HAP-1 (cell line): ENCODE measurements at regions not wholly inside any gene's neighbourhood (a gene's known extent, or its start where the extent isn't known, plus 50 kb on each side); places are given as distances from the start of the nearest gene placed in this dataset.
"Not testable (repeated sequence)": the region's sequence is repeated elsewhere in the genome, so short reads cannot be mapped to it uniquely, and the experiment has no call there.

ENCODE experiments used
- DNase-seq, 2 experiments: peaks; one replicate each; pipeline ENCODE4 v3.0.0-alpha.2; 2016 to 2020; ENCODE audit warnings: low spot score in 2 of 2
- H3K27me3 ChIP-seq: fragments of 250-450 bp; sonication (Bioruptor Pico); 2 replicates; pipeline ENCODE4 v1.5.1; 2020; ENCODE audit warnings: low read depth, mild to moderate bottlenecking, moderate library complexity
- H3K36me3 ChIP-seq: fragments of 250-450 bp; sonication (Bioruptor Pico); replicated peaks from 2 replicates; pipeline ENCODE4 v1.5.1; 2020; ENCODE audit warnings: mild to moderate bottlenecking
- H3K4me1 ChIP-seq: fragments of 250-450 bp; sonication (Bioruptor Pico); 2 replicates; pipeline ENCODE4 v1.5.1; 2020; ENCODE audit warnings: mild to moderate bottlenecking
- H3K4me3 ChIP-seq: fragments of 250-450 bp; sonication (Bioruptor Pico); 2 replicates; pipeline ENCODE4 v1.5.1; 2020; ENCODE audit warnings: mild to moderate bottlenecking, moderate library complexity
- H3K9me3 ChIP-seq: fragments of 250-450 bp; sonication (Bioruptor Pico); 2 replicates; pipeline ENCODE4 v1.5.1; 2020; ENCODE audit warnings: mild to moderate bottlenecking, moderate library complexity
- in situ Hi-C: fragments of 300-500 bp; cut with MboI; formaldehyde crosslinking; loops from 3 replicates; pipeline ENCODE4 v1.14.3; 2020; ENCODE audit warnings: low sequenced_read_pairs, inconsistent platforms, mixed read lengths

GRCh38 chr4:62460329-62460728, 1260.2 kb downstream of the ADGRL3 start:
- H3K4me1 ChIP-seq: no peaks in the 10 kb centered on the region
- H3K36me3 ChIP-seq: no peaks in the 10 kb centered on the region

GRCh38 chr4:62457356-62457755, 1257.2 kb downstream of the ADGRL3 start:
- H3K36me3 ChIP-seq: no peaks in the 10 kb centered on the region
- no peaks in the 10 kb centered on the region for H3K9me3 ChIP-seq
- H3K4me3 ChIP-seq: no peak overlapping the region
- no peaks in the 10 kb centered on the region for H3K27me3 ChIP-seq
- H3K4me1 ChIP-seq: peaks cover 4% of the 10 kb centered on the region; the same call in 1 of the 2 replicates
- no peak for DNase-seq
- in situ Hi-C loops: no loop called here

More at GRCh38 chr4:62460329-62460728, 1260.2 kb downstream of the ADGRL3 start:
- Histone ChIP-seq H3K9me3 (no peaks in the 10 kb centered on the region), H3K4me3 (no peak overlapping the region), H3K27me3 (no peaks in the 10 kb centered on the region)
- DNase-seq: no peak
- in situ Hi-C loops: no loop called here

- Histone ChIP-seq H3K27me3 (no peaks in the 10 kb centered on the region), H3K36me3 (no peaks in the 10 kb centered on the region), H3K4me3 (no peak overlapping the region), H3K9me3 (no peaks in the 10 kb centered on the region), H3K4me1 (peaks cover 4% of the 10 kb centered on the region; the same call in 1 of the 2 replicates)
- in situ Hi-C loops: no loop called here
- DNase-seq: no peak
Measured at GRCh38 chr4:62455871-62456270, 1255.7 kb downstream of the ADGRL3 start.

- Histone ChIP-seq H3K27me3 (no peaks in the 10 kb centered on the region), H3K4me1 (peaks cover 4% of the 10 kb centered on the region; the same call in 1 of the 2 replicates), H3K4me3 (no peak overlapping the region), H3K9me3 (no peaks in the 10 kb centered on the region), H3K36me3 (no peaks in the 10 kb centered on the region)
- no peak for DNase-seq
- in situ Hi-C loops: no loop called here
Measured at GRCh38 chr4:62454535-62454934, 1254.4 kb downstream of the ADGRL3 start.

- no peak for DNase-seq
- in situ Hi-C loops: no loop called here
- Histone ChIP-seq H3K9me3 (no peaks in the 10 kb centered on the region), H3K4me1 (peaks cover 4% of the 10 kb centered on the region; the same call in 1 of the 2 replicates), H3K27me3 (no peaks in the 10 kb centered on the region), H3K4me3 (no peak overlapping the region), H3K36me3 (no peaks in the 10 kb centered on the region)
Measured at GRCh38 chr4:62450740-62451139, 1250.6 kb downstream of the ADGRL3 start.

GRCh38 chr4:62449538-62449937, 1249.4 kb downstream of the ADGRL3 start:
- in situ Hi-C loops: no loop called here
- no peaks in the 10 kb centered on the region for H3K4me1 ChIP-seq
- no peak for DNase-seq

GRCh38 chr4:62448911-62449310, 1248.8 kb downstream of the ADGRL3 start:
- Histone ChIP-seq H3K9me3 (no peaks in the 10 kb centered on the region), H3K4me3 (no peak overlapping the region), H3K4me1 (no peaks in the 10 kb centered on the region), H3K27me3 (no peaks in the 10 kb centered on the region), H3K36me3 (no peaks in the 10 kb centered on the region)
- in situ Hi-C loops: no loop called here
- DNase-seq: no peak

More at GRCh38 chr4:62449538-62449937, 1249.4 kb downstream of the ADGRL3 start:
- no peak overlapping the region for H3K4me3 ChIP-seq
- H3K36me3 ChIP-seq: no peaks in the 10 kb centered on the region
- H3K9me3 ChIP-seq: no peaks in the 10 kb centered on the region
- H3K27me3 ChIP-seq: no peaks in the 10 kb centered on the region

GRCh38 chr4:62439051-62439450, 1238.9 kb downstream of the ADGRL3 start:
- in situ Hi-C loops: no loop called here
- no peak for DNase-seq
- no peaks in the 10 kb centered on the region for H3K4me1 ChIP-seq
- no peaks in the 10 kb centered on the region for H3K27me3 ChIP-seq
- no peaks in the 10 kb centered on the region for H3K9me3 ChIP-seq
- H3K4me3 ChIP-seq: no peak overlapping the region
- H3K36me3 ChIP-seq: no peaks in the 10 kb centered on the region

GRCh38 chr4:62434921-62435320, 1234.8 kb downstream of the ADGRL3 start:
- DNase-seq: no peak
- Histone ChIP-seq H3K9me3 (no peaks in the 10 kb centered on the region), H3K4me3 (no peak overlapping the region), H3K4me1 (peaks cover 13% of the 10 kb centered on the region), H3K27me3 (no peaks in the 10 kb centered on the region), H3K36me3 (no peaks in the 10 kb centered on the region)
- in situ Hi-C loops: no loop called here

- peaks cover 17% of the 10 kb centered on the region for H3K4me1 ChIP-seq
- peak; percentile 25 to 72 for DNase-seq
- H3K4me3 ChIP-seq, H3K9me3 ChIP-seq, H3K36me3 ChIP-seq, H3K27me3 ChIP-seq, in situ Hi-C loops: not testable (repeated sequence)
Measured at GRCh38 chr4:62431513-62432231, 1231.5 kb downstream of the ADGRL3 start.

- H3K9me3 ChIP-seq: no peaks in the 10 kb centered on the region
- no peak for DNase-seq
- no peaks in the 10 kb centered on the region for H3K27me3 ChIP-seq
- H3K4me3 ChIP-seq: no peak overlapping the region
- in situ Hi-C loops: no loop called here
- H3K36me3 ChIP-seq: no peaks in the 10 kb centered on the region
- peaks cover 17% of the 10 kb centered on the region for H3K4me1 ChIP-seq
Measured at GRCh38 chr4:62429297-62429696, 1229.2 kb downstream of the ADGRL3 start.

GRCh38 chr4:62415256-62415655, 1215.1 kb downstream of the ADGRL3 start:
- Histone ChIP-seq H3K4me1 (no peaks in the 10 kb centered on the region), H3K36me3 (no peaks in the 10 kb centered on the region), H3K9me3 (no peaks in the 10 kb centered on the region), H3K4me3 (no peak overlapping the region), H3K27me3 (no peaks in the 10 kb centered on the region)
- in situ Hi-C loops: no loop called here
- DNase-seq: no peak

GRCh38 chr4:62414563-62414962, 1214.4 kb downstream of the ADGRL3 start:
- in situ Hi-C loops: no loop called here
- H3K4me1 ChIP-seq: no peaks in the 10 kb centered on the region
- H3K27me3 ChIP-seq: no peaks in the 10 kb centered on the region

GRCh38 chr4:62410371-62411003, 1210.4 kb downstream of the ADGRL3 start:
- Histone ChIP-seq H3K9me3 (no peaks in the 10 kb centered on the region), H3K36me3 (no peaks in the 10 kb centered on the region), H3K4me3 (no peak overlapping the region), H3K4me1 (no peaks in the 10 kb centered on the region), H3K27me3 (no peaks in the 10 kb centered on the region)
- DNase-seq: no peak
- in situ Hi-C loops: no loop called here

More at GRCh38 chr4:62414563-62414962, 1214.4 kb downstream of the ADGRL3 start:
- Histone ChIP-seq H3K4me3 (no peak overlapping the region), H3K9me3 (no peaks in the 10 kb centered on the region), H3K36me3 (no peaks in the 10 kb centered on the region)
- DNase-seq: no peak
